ENCODE measurements at regions not wholly inside any gene's neighbourhood (a gene's known extent, or its start where the extent isn't known, plus 50 kb on each side); places are given as distances from the start of the nearest gene placed in this dataset.

DNA sequence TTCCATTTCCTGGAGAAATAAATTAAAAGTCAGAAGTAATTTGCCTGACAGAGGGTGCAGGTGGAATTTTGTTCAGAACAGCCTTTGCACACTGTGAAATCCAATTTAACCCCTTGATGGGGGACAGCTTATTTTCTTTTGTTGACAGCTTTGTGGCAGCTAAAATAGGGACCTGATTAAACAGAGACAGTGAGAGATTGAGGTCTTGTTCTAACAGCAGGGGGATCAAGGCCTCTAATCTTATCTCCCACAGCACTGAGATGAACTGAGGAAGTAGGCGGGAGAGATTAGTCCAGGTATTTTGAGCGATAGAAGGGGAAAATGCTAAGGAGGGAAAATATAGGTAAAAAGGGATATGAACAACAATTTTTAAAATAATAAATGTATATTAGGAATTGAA lies 1491.4 kb upstream of the GOT2 start:
- H3K4me2 ChIP-seq (ENCODE audit: low read length): no peak overlapping the region
- H3K27ac ChIP-seq (ENCODE audit: low read depth, low read length): no peak overlapping the region
- H3F3A ChIP-seq (ENCODE audit: control insufficient read depth, insufficient read depth): no peaks in the 10 kb centered on the region
- no peaks in the 10 kb centered on the region; the same call in 1 of the 2 replicates for H3K9me3 ChIP-seq (ENCODE audit: control insufficient read depth, insufficient read depth, low read length)
- no peak for TF ChIP-seq EZH2phosphoT487 (IDR thresholded peaks at IDR 0.05; ENCODE audit: borderline replicate concordance, low read length)
- H3K4me1 ChIP-seq (ENCODE audit: control insufficient read depth, low read length): no peaks in the 10 kb centered on the region
- H3K36me3 ChIP-seq (ENCODE audit: control insufficient read depth, low read length): no peaks in the 10 kb centered on the region
- H3K27me3 ChIP-seq (ENCODE audit: control insufficient read depth, low read length): no peaks in the 10 kb centered on the region
- no peak overlapping the region for H3K4me3 ChIP-seq (ENCODE audit: low read length)
- no peaks in the 10 kb centered on the region for H3K79me2 ChIP-seq (ENCODE audit: control insufficient read depth, low read length)
- H3K9me2 ChIP-seq (replicated peaks; ENCODE audit: control insufficient read depth, low read length): no peaks in the 10 kb centered on the region
- no peaks in the 10 kb centered on the region for H4K20me1 ChIP-seq (ENCODE audit: control insufficient read depth, insufficient read depth, low read depth, low read length)

DNA sequence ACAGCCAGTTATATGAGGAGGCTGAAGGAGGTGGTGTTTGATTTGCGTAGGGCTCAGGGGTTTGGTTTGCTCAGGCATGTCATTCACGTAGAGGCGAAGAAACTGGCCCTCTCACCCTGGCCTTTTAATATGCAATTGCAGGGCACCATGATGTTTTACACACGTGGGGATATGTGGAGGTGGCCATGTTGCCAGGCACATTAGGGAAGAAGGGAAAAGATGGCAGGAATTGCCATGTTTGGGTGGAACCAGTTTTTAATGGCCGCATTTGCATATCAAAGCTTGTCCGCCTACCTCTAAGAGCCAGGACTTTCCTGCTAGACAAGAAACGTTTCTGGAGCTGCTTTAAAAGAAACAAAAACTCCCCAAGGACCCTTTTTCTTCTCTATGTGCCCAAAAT lies 1483.7 kb upstream of the GOT2 start:
- Histone ChIP-seq H3K79me2 (ENCODE audit: control insufficient read depth, low read length) (no peaks in the 10 kb centered on the region), H4K20me1 (ENCODE audit: control insufficient read depth, insufficient read depth, low read depth, low read length) (no peaks in the 10 kb centered on the region), H3K27me3 (ENCODE audit: control insufficient read depth, low read length) (no peaks in the 10 kb centered on the region), H3K9me3 (ENCODE audit: control insufficient read depth, insufficient read depth, low read length) (no peaks in the 10 kb centered on the region; the same call in 1 of the 2 replicates), H3K4me3 (ENCODE audit: low read length) (no peak overlapping the region), H3K9me2 (replicated peaks; ENCODE audit: control insufficient read depth, low read length) (no peaks in the 10 kb centered on the region), H3K4me1 (ENCODE audit: control insufficient read depth, low read length) (no peaks in the 10 kb centered on the region), H3F3A (ENCODE audit: control insufficient read depth, insufficient read depth) (no peaks in the 10 kb centered on the region), H3K4me2 (ENCODE audit: low read length) (no peak overlapping the region), H3K27ac (ENCODE audit: low read depth, low read length) (no peak overlapping the region), H3K36me3 (ENCODE audit: control insufficient read depth, low read length) (no peaks in the 10 kb centered on the region)
- TF ChIP-seq, protein P1, sequence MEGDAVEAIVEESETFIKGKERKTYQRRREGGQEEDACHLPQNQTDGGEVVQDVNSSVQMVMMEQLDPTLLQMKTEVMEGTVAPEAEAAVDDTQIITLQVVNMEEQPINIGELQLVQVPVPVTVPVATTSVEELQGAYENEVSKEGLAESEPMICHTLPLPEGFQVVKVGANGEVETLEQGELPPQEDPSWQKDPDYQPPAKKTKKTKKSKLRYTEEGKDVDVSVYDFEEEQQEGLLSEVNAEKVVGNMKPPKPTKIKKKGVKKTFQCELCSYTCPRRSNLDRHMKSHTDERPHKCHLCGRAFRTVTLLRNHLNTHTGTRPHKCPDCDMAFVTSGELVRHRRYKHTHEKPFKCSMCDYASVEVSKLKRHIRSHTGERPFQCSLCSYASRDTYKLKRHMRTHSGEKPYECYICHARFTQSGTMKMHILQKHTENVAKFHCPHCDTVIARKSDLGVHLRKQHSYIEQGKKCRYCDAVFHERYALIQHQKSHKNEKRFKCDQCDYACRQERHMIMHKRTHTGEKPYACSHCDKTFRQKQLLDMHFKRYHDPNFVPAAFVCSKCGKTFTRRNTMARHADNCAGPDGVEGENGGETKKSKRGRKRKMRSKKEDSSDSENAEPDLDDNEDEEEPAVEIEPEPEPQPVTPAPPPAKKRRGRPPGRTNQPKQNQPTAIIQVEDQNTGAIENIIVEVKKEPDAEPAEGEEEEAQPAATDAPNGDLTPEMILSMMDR (IDR thresholded peaks at IDR 0.05; ENCODE audit: low read depth, low read length, poor library complexity, severe bottlenecking): no peak
- TF ChIP-seq EZH2phosphoT487 (IDR thresholded peaks at IDR 0.05; ENCODE audit: borderline replicate concordance, low read length): no peak

DNA sequence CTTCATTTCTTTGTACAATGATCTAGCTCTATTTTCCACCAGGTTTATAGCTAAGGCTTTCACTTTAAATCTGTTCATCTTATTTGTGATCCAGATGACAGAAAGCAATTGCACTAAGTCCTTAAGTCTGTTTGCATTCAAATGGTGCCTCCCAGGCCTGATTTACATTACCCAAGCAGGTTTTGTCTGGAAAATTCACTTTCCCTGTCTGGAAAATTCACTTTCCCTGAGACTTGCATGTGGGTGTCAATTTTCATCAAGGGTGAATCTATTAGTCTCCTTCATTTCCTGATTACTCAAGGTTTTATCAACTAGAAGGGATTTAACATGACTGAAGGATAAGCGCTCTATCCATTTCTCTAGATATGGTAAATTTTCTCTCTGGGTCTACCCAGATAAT lies 1480.2 kb upstream of the GOT2 start:
- no peaks in the 10 kb centered on the region for H3K27me3 ChIP-seq (ENCODE audit: control insufficient read depth, low read length)
- H3K9me2 ChIP-seq (replicated peaks; ENCODE audit: control insufficient read depth, low read length): no peaks in the 10 kb centered on the region
- no peaks in the 10 kb centered on the region for H3F3A ChIP-seq (ENCODE audit: control insufficient read depth, insufficient read depth)
- H4K20me1 ChIP-seq (ENCODE audit: control insufficient read depth, insufficient read depth, low read depth, low read length): no peaks in the 10 kb centered on the region
- no peaks in the 10 kb centered on the region for H3K36me3 ChIP-seq (ENCODE audit: control insufficient read depth, low read length)
- TF ChIP-seq EZH2phosphoT487 (IDR thresholded peaks at IDR 0.05; ENCODE audit: borderline replicate concordance, low read length): no peak
- TF ChIP-seq, protein P1 (IDR thresholded peaks at IDR 0.05; ENCODE audit: low read depth, low read length, poor library complexity, severe bottlenecking): no peak
- no peaks in the 10 kb centered on the region for H3K79me2 ChIP-seq (ENCODE audit: control insufficient read depth, low read length)
- no peak overlapping the region for H3K4me3 ChIP-seq (ENCODE audit: low read length)
- H3K4me1 ChIP-seq (ENCODE audit: control insufficient read depth, low read length): no peaks in the 10 kb centered on the region
- no peak overlapping the region for H3K27ac ChIP-seq (ENCODE audit: low read depth, low read length)
- no peak overlapping the region for H3K4me2 ChIP-seq (ENCODE audit: low read length)
- H3K9me3 ChIP-seq (ENCODE audit: control insufficient read depth, insufficient read depth, low read length): no peaks in the 10 kb centered on the region

DNA sequence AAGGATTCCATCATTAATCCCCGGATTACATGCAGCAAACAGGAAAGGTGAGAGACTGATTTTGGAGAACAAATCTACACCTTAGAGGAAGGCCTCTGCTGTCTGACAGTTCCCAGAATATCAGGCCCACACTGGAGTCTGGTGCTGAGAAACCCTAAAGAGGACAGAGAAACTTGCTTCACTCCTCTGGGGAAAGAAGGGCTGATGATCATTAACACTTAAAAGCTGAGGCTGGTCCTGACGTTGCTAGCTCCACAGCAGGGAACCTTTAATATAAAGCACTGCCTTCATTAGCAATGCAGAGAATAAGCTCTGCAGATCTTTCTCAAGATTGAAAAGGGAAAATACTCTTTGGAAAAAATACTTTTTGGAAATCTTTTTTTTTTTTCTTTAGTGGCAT lies 1472.4 kb upstream of the GOT2 start:
- H3K4me2 ChIP-seq (ENCODE audit: low read length): no peak overlapping the region
- H3F3A ChIP-seq (ENCODE audit: control insufficient read depth, insufficient read depth): no peaks in the 10 kb centered on the region
- no peaks in the 10 kb centered on the region for H3K36me3 ChIP-seq (ENCODE audit: control insufficient read depth, low read length)
- H3K4me3 ChIP-seq (ENCODE audit: low read length): no peak overlapping the region
- no peaks in the 10 kb centered on the region for H3K9me3 ChIP-seq (ENCODE audit: control insufficient read depth, insufficient read depth, low read length)
- no peak overlapping the region for H3K27ac ChIP-seq (ENCODE audit: low read depth, low read length)
- H3K27me3 ChIP-seq (ENCODE audit: control insufficient read depth, low read length): no peaks in the 10 kb centered on the region
- no peaks in the 10 kb centered on the region for H3K9me2 ChIP-seq (replicated peaks; ENCODE audit: control insufficient read depth, low read length)
- no peaks in the 10 kb centered on the region for H4K20me1 ChIP-seq (ENCODE audit: control insufficient read depth, insufficient read depth, low read depth, low read length)
- H3K4me1 ChIP-seq (ENCODE audit: control insufficient read depth, low read length): no peaks in the 10 kb centered on the region
- no peaks in the 10 kb centered on the region for H3K79me2 ChIP-seq (ENCODE audit: control insufficient read depth, low read length)
- no peak for TF ChIP-seq EZH2phosphoT487 (IDR thresholded peaks at IDR 0.05; ENCODE audit: borderline replicate concordance, low read length)
- TF ChIP-seq, protein P1 (IDR thresholded peaks at IDR 0.05; ENCODE audit: low read depth, low read length, poor library complexity, severe bottlenecking): no peak

Measured in DOHH2 (cell line).